ENCODE measurements at regions not wholly inside any gene's neighbourhood (a gene's known extent, or its start where the extent isn't known, plus 50 kb on each side); places are given as distances from the start of the nearest gene placed in this dataset.

DNA sequence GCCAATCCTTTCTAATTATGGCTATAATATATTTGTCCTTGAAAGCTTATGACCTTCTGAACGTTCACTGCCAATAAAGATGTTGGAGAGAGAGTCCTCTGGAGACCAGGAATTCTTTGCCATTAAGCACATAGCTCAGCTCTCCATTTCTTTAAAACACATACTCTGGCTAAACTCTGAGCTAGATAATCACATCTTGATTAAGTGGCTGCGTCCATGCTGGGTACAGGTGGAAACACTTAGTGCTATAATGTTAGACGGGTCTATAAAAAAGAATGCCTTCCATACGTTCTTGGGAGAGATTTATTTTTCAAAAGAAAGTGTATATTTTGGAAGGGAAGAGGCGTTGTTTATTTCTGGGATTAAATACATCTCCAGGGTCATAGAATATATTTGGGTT, 314.5 kb downstream of the LPIN1 start:
- RAD21 ChIA-PET (ENCODE audit: low non-redundant PET in 1 of 2, low total read pairs in 2 of 2, uncharacterized antibody in 2 of 2, unreplicated experiment in 2 of 2): no interaction called here
- no TSS peak for BruUV-seq (replicated peaks)

More for the DNA sequence above, 314.5 kb downstream of the LPIN1 start:
- POLR2A ChIA-PET: no interaction called here
- H3K36me3 ChIP-seq (ENCODE audit: control insufficient read depth in 1 of 2, insufficient read depth in 2 of 2, low read length in 2 of 2): no peaks in the 10 kb centered on the region
- CTCF ChIA-PET: no interaction called here
- H3K9me2 ChIP-seq (ENCODE audit: insufficient read depth): no peaks in the 10 kb centered on the region
- H4K20me1 ChIP-seq (ENCODE audit: insufficient read depth): no peaks in the 10 kb centered on the region
- H3K79me2 ChIP-seq (ENCODE audit: insufficient read depth, low read length): no peaks in the 10 kb centered on the region
- H3K4me2 ChIP-seq (ENCODE audit: low read length): no peak overlapping the region
- H2AFZ ChIP-seq (ENCODE audit: low read depth, low read length, poor library complexity, severe bottlenecking): no peak overlapping the region
- TF ChIP-seq ELF1 (IDR thresholded peaks at IDR 0.05; ENCODE audit: borderline replicate concordance, low read depth) (no peak), EGR1 (IDR thresholded peaks at IDR 0.05; ENCODE audit: low read depth) (no peak)
- TF ChIP-seq, protein P1, sequence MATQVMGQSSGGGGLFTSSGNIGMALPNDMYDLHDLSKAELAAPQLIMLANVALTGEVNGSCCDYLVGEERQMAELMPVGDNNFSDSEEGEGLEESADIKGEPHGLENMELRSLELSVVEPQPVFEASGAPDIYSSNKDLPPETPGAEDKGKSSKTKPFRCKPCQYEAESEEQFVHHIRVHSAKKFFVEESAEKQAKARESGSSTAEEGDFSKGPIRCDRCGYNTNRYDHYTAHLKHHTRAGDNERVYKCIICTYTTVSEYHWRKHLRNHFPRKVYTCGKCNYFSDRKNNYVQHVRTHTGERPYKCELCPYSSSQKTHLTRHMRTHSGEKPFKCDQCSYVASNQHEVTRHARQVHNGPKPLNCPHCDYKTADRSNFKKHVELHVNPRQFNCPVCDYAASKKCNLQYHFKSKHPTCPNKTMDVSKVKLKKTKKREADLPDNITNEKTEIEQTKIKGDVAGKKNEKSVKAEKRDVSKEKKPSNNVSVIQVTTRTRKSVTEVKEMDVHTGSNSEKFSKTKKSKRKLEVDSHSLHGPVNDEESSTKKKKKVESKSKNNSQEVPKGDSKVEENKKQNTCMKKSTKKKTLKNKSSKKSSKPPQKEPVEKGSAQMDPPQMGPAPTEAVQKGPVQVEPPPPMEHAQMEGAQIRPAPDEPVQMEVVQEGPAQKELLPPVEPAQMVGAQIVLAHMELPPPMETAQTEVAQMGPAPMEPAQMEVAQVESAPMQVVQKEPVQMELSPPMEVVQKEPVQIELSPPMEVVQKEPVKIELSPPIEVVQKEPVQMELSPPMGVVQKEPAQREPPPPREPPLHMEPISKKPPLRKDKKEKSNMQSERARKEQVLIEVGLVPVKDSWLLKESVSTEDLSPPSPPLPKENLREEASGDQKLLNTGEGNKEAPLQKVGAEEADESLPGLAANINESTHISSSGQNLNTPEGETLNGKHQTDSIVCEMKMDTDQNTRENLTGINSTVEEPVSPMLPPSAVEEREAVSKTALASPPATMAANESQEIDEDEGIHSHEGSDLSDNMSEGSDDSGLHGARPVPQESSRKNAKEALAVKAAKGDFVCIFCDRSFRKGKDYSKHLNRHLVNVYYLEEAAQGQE (IDR thresholded peaks at IDR 0.05; ENCODE audit: low read depth): no peak
- H3K4me3 ChIP-seq (replicated peaks in 1 of 2; ENCODE audit: low read depth in 1 of 2, low read length in 2 of 2): no peak overlapping the region
- H3K27me3 ChIP-seq (ENCODE audit: insufficient read depth, low read length): peaks cover 14% of the 10 kb centered on the region; the same call in 1 of the 2 replicates
- H3K9ac ChIP-seq (ENCODE audit: low read length): no peak overlapping the region
- H3K9me3 ChIP-seq (ENCODE audit: control insufficient read depth in 1 of 2, insufficient read depth in 1 of 2, low read depth in 1 of 2, low read length in 2 of 2): no peaks in the 10 kb centered on the region
- no peak overlapping the region for H3K27ac ChIP-seq (ENCODE audit: low read depth, low read length)
- ATAC-seq (no peak), DNase-seq (ENCODE audit: low read depth, low spot score) (no peak)
- intact Hi-C loops (cut with micrococcal nuclease): no loop called here
- no peaks in the 10 kb centered on the region for H3K4me1 ChIP-seq (ENCODE audit: control insufficient read depth in 1 of 2, insufficient read depth in 2 of 2, low read length in 2 of 2)
